HUES6 (cell line): ENCODE measurements at regions not wholly inside any gene's neighbourhood (a gene's known extent, or its start where the extent isn't known, plus 50 kb on each side); places are given as distances from the start of the nearest gene placed in this dataset.
"Not testable (repeated sequence)": the region's sequence is repeated elsewhere in the genome, so short reads cannot be mapped to it uniquely, and the experiment has no call there.

ENCODE experiments used
- H3K27ac ChIP-seq: 2 replicates; pipeline ENCODE4 v1.7.0; 2013; ENCODE audit warnings: low read depth, mild to moderate bottlenecking, low read length, inconsistent platforms
- H3K27me3 ChIP-seq: 2 replicates; pipeline ENCODE4 v1.6.1; 2013; ENCODE audit warnings: low read length; ENCODE audit not compliant: control insufficient read depth, insufficient read depth
- H3K36me3 ChIP-seq: 2 replicates; pipeline ENCODE4 v1.6.1; 2013; ENCODE audit warnings: low read length; ENCODE audit not compliant: control insufficient read depth, insufficient read depth
- H3K4me1 ChIP-seq: 2 replicates; pipeline ENCODE4 v1.6.1; 2013; ENCODE audit warnings: low read length; ENCODE audit not compliant: control insufficient read depth, insufficient read depth
- H3K4me3 ChIP-seq: 2 replicates; pipeline ENCODE4 v1.5.1; 2013; ENCODE audit warnings: low read depth, low read length
- H3K9ac ChIP-seq: one replicate; pipeline ENCODE4 v1.6.1; 2013; ENCODE audit warnings: mild to moderate bottlenecking, low read length
- H3K9me3 ChIP-seq: 2 replicates; pipeline ENCODE4 v1.6.1; 2013; ENCODE audit warnings: low read depth, low read length; ENCODE audit not compliant: control insufficient read depth, insufficient read depth

DNA sequence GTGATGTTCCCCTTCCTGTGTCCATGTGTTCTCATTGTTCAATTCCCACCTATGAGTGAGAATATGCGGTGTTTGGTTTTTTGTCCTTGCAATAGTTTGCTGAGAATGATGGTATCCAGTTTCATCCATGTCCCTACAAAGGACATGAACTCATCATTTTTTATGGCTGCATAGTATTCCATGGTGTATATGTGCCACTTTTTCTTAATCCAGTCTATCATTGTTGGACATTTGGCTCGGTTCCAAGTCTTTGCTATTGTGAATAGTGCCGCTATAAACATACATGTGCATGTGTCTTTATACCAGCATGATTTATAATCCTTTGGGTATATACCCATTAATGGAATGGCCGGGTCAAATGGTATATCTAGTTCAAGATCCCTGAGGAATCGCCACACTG is 229.4 kb downstream of the HTR1A start:
- not testable (repeated sequence) for H3K4me1 ChIP-seq, H3K4me3 ChIP-seq, H3K27me3 ChIP-seq, H3K9ac ChIP-seq, H3K9me3 ChIP-seq, H3K27ac ChIP-seq, H3K36me3 ChIP-seq

DNA sequence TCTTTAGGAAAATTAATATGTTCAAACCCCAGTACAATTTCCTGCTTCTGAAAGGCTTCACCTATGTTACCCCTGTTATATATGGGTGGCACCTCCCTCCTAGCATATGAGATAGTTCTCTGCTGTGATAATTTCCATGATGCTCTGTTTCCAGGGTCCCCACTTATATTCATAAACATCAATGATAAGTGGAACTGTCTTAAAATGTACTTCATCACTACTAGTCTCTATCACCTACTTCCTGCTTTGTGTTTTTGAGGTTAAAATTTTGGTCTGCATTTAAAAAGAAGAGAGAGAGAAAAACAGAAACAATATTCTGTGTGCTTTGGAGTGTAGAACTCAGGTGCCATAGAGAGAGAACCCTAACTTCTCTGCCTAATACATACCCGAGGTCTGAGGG is 234.7 kb downstream of the HTR1A start:
- Histone ChIP-seq H3K4me3 (no peak overlapping the region), H3K4me1 (no peaks in the 10 kb centered on the region), H3K27me3 (no peaks in the 10 kb centered on the region), H3K27ac (no peak overlapping the region), H3K9ac (no peak overlapping the region), H3K9me3 (no peaks in the 10 kb centered on the region), H3K36me3 (no peaks in the 10 kb centered on the region)

DNA sequence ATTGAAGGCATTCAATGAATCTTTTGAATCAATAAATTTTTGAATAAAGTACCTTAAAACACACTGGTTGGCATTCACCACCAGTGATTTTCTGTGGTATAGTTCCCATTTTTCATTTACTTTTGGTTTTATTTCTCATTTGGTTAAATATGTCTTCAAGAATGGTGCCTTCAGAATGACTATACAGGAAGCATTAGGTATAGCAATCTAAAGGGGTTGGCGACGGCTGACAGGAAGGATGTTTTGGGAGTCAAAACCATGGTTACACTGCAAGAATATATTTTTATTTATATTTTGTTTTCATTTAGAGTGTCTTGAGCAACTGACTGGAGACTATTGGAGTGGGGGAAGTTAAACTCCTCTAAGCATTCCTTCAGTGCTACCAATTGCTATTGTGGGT is 235.7 kb downstream of the HTR1A start:
- H3K36me3 ChIP-seq, result no peaks in the 10 kb centered on the region
- H3K4me3 ChIP-seq, result no peak overlapping the region
- no peaks in the 10 kb centered on the region for H3K27me3 ChIP-seq
- H3K9ac ChIP-seq, result no peak overlapping the region
- no peaks in the 10 kb centered on the region for H3K9me3 ChIP-seq
- H3K4me1 ChIP-seq, result no peaks in the 10 kb centered on the region
- no peak overlapping the region for H3K27ac ChIP-seq

DNA sequence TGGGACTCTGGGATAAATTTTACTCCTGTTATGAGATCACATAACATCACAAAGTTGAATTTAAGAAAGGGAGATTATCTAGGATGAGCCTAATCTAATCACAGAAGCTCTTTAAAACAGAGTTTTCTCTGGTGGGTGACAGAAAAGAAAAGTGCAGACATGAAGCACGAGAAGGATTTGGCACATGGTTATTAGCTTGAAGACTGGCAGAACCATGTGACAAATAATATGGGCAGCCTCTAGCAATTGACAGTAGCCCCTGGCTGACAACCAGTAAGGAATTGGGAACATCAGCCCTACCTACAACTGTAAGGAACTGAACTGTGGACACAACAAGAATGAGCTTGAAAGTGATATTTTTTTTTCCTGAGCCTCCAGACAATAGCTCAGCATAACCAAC is 243.1 kb downstream of the HTR1A start:
- H3K9me3 ChIP-seq, result no peaks in the 10 kb centered on the region
- no peaks in the 10 kb centered on the region for H3K4me1 ChIP-seq
- H3K9ac ChIP-seq, result no peak overlapping the region
- no peak overlapping the region for H3K4me3 ChIP-seq
- no peaks in the 10 kb centered on the region for H3K36me3 ChIP-seq
- no peaks in the 10 kb centered on the region for H3K27me3 ChIP-seq
- no peak overlapping the region for H3K27ac ChIP-seq

DNA sequence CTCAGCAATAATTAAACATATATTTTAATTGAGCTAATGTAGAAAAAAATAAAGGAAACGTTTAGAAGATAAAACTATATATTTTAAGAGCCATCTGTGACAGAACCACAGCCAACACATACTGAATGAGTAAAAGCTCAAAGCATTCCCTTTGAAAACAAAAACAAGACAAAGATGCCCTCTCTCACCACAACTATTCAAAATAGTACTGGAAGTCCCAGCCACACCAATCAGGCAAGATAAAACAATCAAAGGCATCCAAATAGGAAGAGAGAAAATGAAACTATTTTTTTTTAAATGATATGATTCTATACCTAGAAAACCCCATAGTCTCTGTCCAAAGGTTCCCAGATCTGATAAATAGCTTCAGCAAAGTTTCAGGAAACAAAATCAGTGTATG is 262.0 kb downstream of the HTR1A start:
- Histone ChIP-seq H3K4me1 (no peaks in the 10 kb centered on the region), H3K9me3 (no peaks in the 10 kb centered on the region), H3K27ac (no peak overlapping the region)

DNA sequence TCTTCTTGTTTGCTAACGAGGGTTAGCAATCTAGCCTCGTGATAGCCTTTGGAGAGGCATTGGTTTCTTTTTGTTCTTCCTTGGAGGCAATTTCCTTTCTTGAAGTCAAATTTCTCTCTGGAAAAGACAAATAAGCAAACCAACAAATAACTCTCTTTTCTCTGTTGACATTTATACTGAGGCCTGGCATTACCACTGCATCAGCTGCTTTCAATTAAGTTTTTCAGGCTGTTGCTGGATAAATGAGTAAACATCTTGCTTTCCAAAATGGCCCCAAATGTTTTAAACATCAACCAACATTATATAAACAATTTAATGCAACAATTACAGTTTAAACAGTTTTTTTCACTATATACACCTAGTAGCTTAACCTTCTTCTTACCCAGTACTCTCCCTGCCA is 264.4 kb downstream of the HTR1A start:
- Histone ChIP-seq H3K4me3 (no peak overlapping the region), H3K27me3 (no peaks in the 10 kb centered on the region), H3K9ac (no peak overlapping the region), H3K27ac (no peak overlapping the region), H3K9me3 (no peaks in the 10 kb centered on the region), H3K36me3 (no peaks in the 10 kb centered on the region), H3K4me1 (no peaks in the 10 kb centered on the region)

More for the DNA sequence above, 262.0 kb downstream of the HTR1A start:
- no peaks in the 10 kb centered on the region for H3K27me3 ChIP-seq
- H3K4me3 ChIP-seq, result no peak overlapping the region
- H3K9ac ChIP-seq, result no peak overlapping the region
- H3K36me3 ChIP-seq, result no peaks in the 10 kb centered on the region

DNA sequence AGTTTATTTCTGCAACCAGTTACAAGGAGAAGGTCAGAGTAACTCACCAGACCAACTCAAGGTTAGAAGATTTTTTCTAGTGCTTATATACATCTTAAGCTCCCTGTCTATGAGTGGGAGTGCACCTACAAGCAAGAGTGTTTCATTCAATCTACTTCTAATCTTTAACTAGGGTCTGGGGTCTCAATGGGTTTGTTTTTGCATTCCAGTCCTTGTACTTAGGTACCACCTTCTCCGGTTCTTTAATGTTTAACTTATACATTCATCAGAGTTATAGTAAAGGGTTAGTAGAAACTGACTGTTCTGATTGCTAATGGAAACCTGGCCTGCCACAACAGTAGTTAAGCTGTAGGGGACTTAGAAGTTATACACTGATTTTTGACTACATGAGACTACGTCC is 271.7 kb downstream of the HTR1A start:
- Histone ChIP-seq H3K36me3 (no peaks in the 10 kb centered on the region), H3K9me3 (no peaks in the 10 kb centered on the region), H3K9ac (no peak overlapping the region), H3K27ac (no peak overlapping the region), H3K4me1 (peaks cover 27% of the 10 kb centered on the region), H3K4me3 (no peak overlapping the region), H3K27me3 (no peaks in the 10 kb centered on the region)

DNA sequence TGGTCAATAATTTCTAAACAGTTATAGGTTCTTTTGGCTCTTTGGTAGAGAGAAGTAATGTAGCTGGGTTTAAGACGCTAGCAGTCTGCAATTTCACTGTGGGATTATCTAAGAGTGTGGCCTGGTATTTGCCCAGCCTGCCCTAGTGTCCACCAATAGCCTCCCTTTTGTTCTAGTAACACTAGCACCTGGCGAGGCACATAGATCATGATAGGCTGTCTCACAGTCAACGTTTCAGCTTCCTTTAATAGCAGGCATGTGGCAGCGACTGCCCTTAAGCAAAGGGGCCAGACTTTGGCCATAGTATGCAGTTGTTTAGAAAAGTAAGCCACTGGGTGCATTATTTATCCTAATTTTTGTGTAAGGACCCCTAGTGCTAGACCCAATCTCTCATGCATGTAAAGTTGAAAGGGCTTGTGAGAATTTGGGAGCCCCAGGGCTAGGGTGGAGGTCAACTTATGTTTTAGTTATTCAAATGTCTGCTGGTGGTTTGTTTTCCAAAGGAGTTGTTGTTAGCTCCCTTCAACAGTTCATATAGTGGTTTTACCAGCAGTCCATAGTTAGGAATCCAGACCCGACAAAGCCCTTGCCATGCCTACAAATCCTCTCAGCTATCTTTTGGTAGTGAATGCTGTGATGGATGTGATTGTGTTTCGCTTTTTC is 274.3 kb downstream of the HTR1A start:
- no peak overlapping the region for H3K9ac ChIP-seq
- H3K4me1 ChIP-seq, result peaks cover 27% of the 10 kb centered on the region
- no peaks in the 10 kb centered on the region for H3K9me3 ChIP-seq
- H3K27ac ChIP-seq, result no peak overlapping the region
- H3K36me3 ChIP-seq, result no peaks in the 10 kb centered on the region
- H3K27me3 ChIP-seq, result no peaks in the 10 kb centered on the region
- no peak overlapping the region for H3K4me3 ChIP-seq

DNA sequence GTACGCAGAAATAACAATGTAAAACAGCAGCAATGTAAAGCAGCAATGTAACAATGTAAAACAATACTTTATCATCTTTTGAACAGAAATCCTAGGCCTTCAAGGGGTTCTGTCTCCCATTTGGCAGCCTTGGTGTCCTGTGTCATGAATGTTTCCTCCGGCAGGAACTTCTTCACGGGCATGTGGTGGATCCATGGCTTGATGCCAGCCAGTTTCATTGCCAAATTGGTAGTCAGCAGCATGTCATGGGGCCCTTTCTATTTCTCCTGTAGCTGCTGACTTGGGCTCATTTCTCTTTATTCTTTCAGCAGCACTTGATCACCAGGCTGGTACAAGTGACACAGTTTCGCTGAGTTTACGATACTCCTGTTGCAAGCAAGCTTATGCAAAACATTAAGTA is 275.3 kb downstream of the HTR1A start:
- H3K36me3 ChIP-seq, result no peaks in the 10 kb centered on the region
- H3K27ac ChIP-seq, result no peak overlapping the region
- peaks cover 27% of the 10 kb centered on the region for H3K4me1 ChIP-seq
- no peak overlapping the region for H3K9ac ChIP-seq
- H3K9me3 ChIP-seq, result no peaks in the 10 kb centered on the region
- H3K27me3 ChIP-seq, result no peaks in the 10 kb centered on the region
- no peak overlapping the region for H3K4me3 ChIP-seq

DNA sequence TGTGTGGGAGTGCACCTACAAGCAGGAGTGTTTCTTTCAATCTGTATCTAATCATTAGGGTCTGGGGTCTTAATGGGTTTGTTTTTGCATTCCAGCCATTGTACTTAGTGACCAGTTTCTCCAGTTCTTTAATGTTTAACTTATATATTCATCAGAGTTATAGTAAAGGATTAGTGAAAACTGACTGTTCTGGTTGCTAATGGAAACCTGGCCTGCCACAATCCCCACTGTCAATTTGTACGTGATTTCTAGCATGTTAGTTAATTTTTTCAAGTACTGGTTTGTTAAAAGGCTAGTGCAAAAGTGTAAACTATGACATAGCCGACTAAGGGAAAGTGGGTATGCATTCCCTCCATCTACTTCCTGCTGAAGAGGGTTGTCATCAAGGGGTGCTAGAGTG is 276.1 kb downstream of the HTR1A start:
- Histone ChIP-seq H3K36me3 (no peaks in the 10 kb centered on the region), H3K27me3 (no peaks in the 10 kb centered on the region), H3K9me3 (no peaks in the 10 kb centered on the region), H3K9ac (no peak overlapping the region), H3K4me3 (no peak overlapping the region), H3K4me1 (peaks cover 27% of the 10 kb centered on the region), H3K27ac (no peak overlapping the region)

DNA sequence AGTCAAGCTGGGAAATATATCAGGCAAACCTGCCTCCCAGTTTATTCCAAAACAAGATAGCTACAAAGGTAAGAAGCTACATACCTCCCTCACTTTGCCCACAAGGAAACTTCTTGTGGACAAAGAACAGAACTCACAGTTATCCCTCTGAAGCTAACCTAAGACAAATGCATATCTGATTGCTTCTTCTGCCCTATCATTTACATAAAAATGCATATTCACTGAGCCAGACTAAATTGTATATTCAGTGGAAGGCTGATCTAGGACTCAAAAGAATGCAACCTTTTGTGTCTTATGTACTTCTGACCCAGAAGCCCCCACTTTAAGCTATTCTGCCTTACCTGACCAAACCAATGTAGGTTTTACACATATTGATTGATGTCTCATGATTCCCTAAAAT is 276.8 kb downstream of the HTR1A start:
- no peak overlapping the region for H3K27ac ChIP-seq
- no peak overlapping the region for H3K4me3 ChIP-seq
- H3K27me3 ChIP-seq, result no peaks in the 10 kb centered on the region
- no peaks in the 10 kb centered on the region for H3K9me3 ChIP-seq
- H3K4me1 ChIP-seq, result peaks cover 27% of the 10 kb centered on the region
- H3K9ac ChIP-seq, result no peak overlapping the region
- H3K36me3 ChIP-seq, result no peaks in the 10 kb centered on the region

DNA sequence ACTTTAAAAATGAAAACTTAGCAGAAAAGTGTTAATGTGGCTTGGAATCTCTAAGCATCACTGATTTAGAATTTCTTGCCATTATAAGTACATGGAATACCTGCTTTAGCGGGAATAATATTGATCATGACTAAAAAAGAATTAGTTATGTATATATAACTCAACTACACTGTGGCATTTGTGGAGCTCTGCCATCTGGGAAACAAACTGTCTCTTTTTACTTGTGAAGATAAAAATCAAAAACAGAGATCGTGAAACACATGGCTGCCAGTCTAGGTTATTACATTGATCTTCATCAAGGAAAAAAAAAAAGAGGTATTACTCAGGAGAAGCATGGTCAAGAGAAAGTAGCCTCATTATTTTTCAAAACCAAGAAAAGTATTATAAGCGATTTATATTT is 287.4 kb downstream of the HTR1A start:
- H3K27ac ChIP-seq, result no peak overlapping the region
- H3K4me1 ChIP-seq, result no peaks in the 10 kb centered on the region
- no peak overlapping the region for H3K4me3 ChIP-seq
- peaks cover 4% of the 10 kb centered on the region; the same call in 1 of the 2 replicates for H3K9me3 ChIP-seq
- H3K27me3 ChIP-seq, result no peaks in the 10 kb centered on the region
- no peaks in the 10 kb centered on the region for H3K36me3 ChIP-seq
- H3K9ac ChIP-seq, result no peak overlapping the region
